Parathyroid adenoma (tissue), 2 donors: ENCODE measurements at regions not wholly inside any gene's neighbourhood (a gene's known extent, or its start where the extent isn't known, plus 50 kb on each side); places are given as distances from the start of the nearest gene placed in this dataset.

ENCODE experiments used
- H2AFZ ChIP-seq: fragments of 300-600 bp; sonication (generic); one replicate; pipeline ENCODE4 v1.7.0; 2017; ENCODE audit warnings: antibody characterized with exemption, mild to moderate bottlenecking
- H3K27ac ChIP-seq: fragments of 300-600 bp; sonication (generic); one replicate; pipeline ENCODE4 v1.7.0; 2017
- H3K27me3 ChIP-seq: fragments of 300-600 bp; sonication (generic); one replicate; pipeline ENCODE4 v1.7.0; 2017; ENCODE audit warnings: low read length; ENCODE audit not compliant: control insufficient read depth, insufficient read depth
- H3K36me3 ChIP-seq: fragments of 300-600 bp; sonication (generic); one replicate; pipeline ENCODE4 v1.7.0; 2017; ENCODE audit warnings: low read length; ENCODE audit not compliant: control insufficient read depth, insufficient read depth
- H3K4me1 ChIP-seq: fragments of 300-600 bp; sonication (generic); one replicate; pipeline ENCODE4 v1.7.0; 2017; ENCODE audit warnings: control low read depth
- H3K4me2 ChIP-seq: fragments of 300-600 bp; sonication (generic); one replicate; pipeline ENCODE4 v1.7.0; 2017; ENCODE audit warnings: low read length
- H3K4me3 ChIP-seq: fragments of 300-600 bp; sonication (generic); one replicate; pipeline ENCODE4 v1.7.0; 2017; ENCODE audit warnings: low read depth, low read length
- H3K79me2 ChIP-seq: fragments of 300-600 bp; sonication (generic); one replicate; pipeline ENCODE4 v1.7.0; 2017; ENCODE audit warnings: control low read depth
- H3K9ac ChIP-seq: fragments of 300-600 bp; sonication (generic); one replicate; pipeline ENCODE4 v1.7.0; 2017; ENCODE audit warnings: mild to moderate bottlenecking
- H3K9me3 ChIP-seq: fragments of 300-600 bp; sonication (generic); one replicate; pipeline ENCODE4 v1.7.0; 2017; ENCODE audit warnings: low read length; ENCODE audit not compliant: control insufficient read depth
- CTCF ChIP-seq: fragments of 300-600 bp; sonication (generic); IDR thresholded peaks from one replicate; pipeline ENCODE4 v1.7.0; 2017; ENCODE audit warnings: antibody characterized with exemption, mild to moderate bottlenecking
- donor health status: primary hyperparathyroidism.

- Histone ChIP-seq H3K27me3 (no peaks in the 10 kb centered on the region), H3K9me3 (no peaks in the 10 kb centered on the region), H3K4me2 (no peak overlapping the region), H3K27ac (peak overlapping the region; percentile 75), H3K4me1 (peaks cover 43% of the 10 kb centered on the region), H3K36me3 (no peaks in the 10 kb centered on the region), H3K4me3 (no peak overlapping the region), H3K79me2 (no peaks in the 10 kb centered on the region), H2AFZ (peak overlapping the region; percentile 47), H3K9ac (no peak overlapping the region)
- TF ChIP-seq CTCF, result no peak
Measured at GRCh38 chr5:157914151-157914788, 55.3 kb upstream of the CLINT1 start.

- H3K27me3 ChIP-seq, result no peaks in the 10 kb centered on the region
- H3K79me2 ChIP-seq, result no peaks in the 10 kb centered on the region
- H3K9me3 ChIP-seq, result no peaks in the 10 kb centered on the region
- no peak for TF ChIP-seq CTCF
- no peaks in the 10 kb centered on the region for H3K36me3 ChIP-seq
- H2AFZ ChIP-seq, result peak overlapping the region; percentile 5
- peaks cover 37% of the 10 kb centered on the region for H3K4me1 ChIP-seq
- H3K4me3 ChIP-seq, result peak overlapping the region; percentile 17
- H3K27ac ChIP-seq, result peak overlapping the region; percentile 75
- H3K4me2 ChIP-seq, result no peak overlapping the region
- H3K9ac ChIP-seq, result no peak overlapping the region
Measured at GRCh38 chr5:157913575-157913974, 54.6 kb upstream of the CLINT1 start.

GRCh38 chr5:157912621-157913325, 53.8 kb upstream of the CLINT1 start:
- Histone ChIP-seq H3K4me2 (peak overlapping the region; percentile 54), H3K9me3 (no peaks in the 10 kb centered on the region), H3K4me3 (peak overlapping the region; percentile 17), H3K9ac (no peak overlapping the region), H3K27me3 (no peaks in the 10 kb centered on the region), H3K4me1 (peaks cover 32% of the 10 kb centered on the region), H3K27ac (peak overlapping the region; percentile 75), H2AFZ (peak overlapping the region; percentile 36), H3K79me2 (no peaks in the 10 kb centered on the region), H3K36me3 (no peaks in the 10 kb centered on the region)
- TF ChIP-seq CTCF, result no peak

- H3K27ac ChIP-seq, result no peak overlapping the region
Measured at GRCh38 chr5:157911568-157911967, 52.6 kb upstream of the CLINT1 start.

More at GRCh38 chr5:157911568-157911967, 52.6 kb upstream of the CLINT1 start:
- no peaks in the 10 kb centered on the region for H3K27me3 ChIP-seq
- no peak overlapping the region for H3K4me2 ChIP-seq
- TF ChIP-seq CTCF, result no peak
- no peak overlapping the region for H2AFZ ChIP-seq
- H3K36me3 ChIP-seq, result no peaks in the 10 kb centered on the region
- no peak overlapping the region for H3K9ac ChIP-seq
- no peaks in the 10 kb centered on the region for H3K79me2 ChIP-seq
- no peaks in the 10 kb centered on the region for H3K9me3 ChIP-seq
- no peak overlapping the region for H3K4me3 ChIP-seq
- H3K4me1 ChIP-seq, result peaks cover 25% of the 10 kb centered on the region
